SK-N-SH (cell line): ENCODE measurements at regions not wholly inside any gene's neighbourhood (a gene's known extent, or its start where the extent isn't known, plus 50 kb on each side); places are given as distances from the start of the nearest gene placed in this dataset.

Experiments
- CTCF ChIA-PET: fragments of 300-600, 350-600 bp; formaldehyde crosslinking; extraction: SDS; loops from one replicate; lab custom pipeline; 2021; lab: Yijun Ruan, JAX
- POLR2A ChIA-PET: fragments of 350-600 bp; sonication (Branson Sonifier 250); formaldehyde crosslinking; extraction: SDS; loops from one replicate; lab custom pipeline; 2020; ENCODE audit warnings: antibody characterized with exemption, inconsistent platforms; lab: Yijun Ruan, JAX
- DNase-seq: peaks from one replicate; pipeline ENCODE4 v3.0.0; 2012
- H2AFZ ChIP-seq: fragments of 200-600 bp; sonication (generic); 2 replicates; pipeline ENCODE4 v1.8.1; 2016; ENCODE audit warnings: antibody characterized with exemption, mild to moderate bottlenecking, low read depth
- H3F3A ChIP-seq: fragments of 200-600 bp; sonication (generic); replicated peaks from 2 replicates; pipeline ENCODE3; 2016; ENCODE audit warnings: antibody characterized with exemption, mild to moderate bottlenecking; ENCODE audit not compliant: insufficient read depth
- H3K27ac ChIP-seq, 2 experiments: fragments of 200-500 bp in 1 of 2; fragments of 200-600 bp in 1 of 2; sonication (Bioruptor generic) in 1 of 2; sonication (generic), shearing (Covaris generic) in 1 of 2; 2 replicates each; pipeline versions ENCODE4 v1.5.1 to v1.6.1; 2014 to 2016; ENCODE audit warnings: low read depth in 2 of 2, inconsistent platforms in 1 of 2, low read length in 1 of 2, mild to moderate bottlenecking in 1 of 2, mixed read lengths in 1 of 2
- H3K27me3 ChIP-seq: fragments of 200-600 bp; sonication (generic), shearing (Covaris generic); 2 replicates; pipeline ENCODE4 v1.6.1; 2016; ENCODE audit warnings: mixed run types; ENCODE audit not compliant: insufficient read depth
- H3K36me3 ChIP-seq, 2 experiments: fragments of 200-500 bp in 1 of 2; fragments of 200-600 bp in 1 of 2; sonication (Bioruptor generic) in 1 of 2; sonication (generic) in 1 of 2; replicated peaks in 1 of 2; 2 replicates each; pipeline versions ENCODE3 to v1.5.1; 2014 to 2016; ENCODE audit warnings: low read length in 1 of 2, mild to moderate bottlenecking in 1 of 2; ENCODE audit not compliant: insufficient read depth in 2 of 2, control insufficient read depth in 1 of 2
- H3K4me1 ChIP-seq, 2 experiments: fragments of 200-500 bp in 1 of 2; fragments of 200-600 bp in 1 of 2; sonication (Bioruptor generic) in 1 of 2; sonication (generic), shearing (Covaris generic) in 1 of 2; 2 replicates each; pipeline versions ENCODE4 v1.5.1 to v1.6.1; 2014 to 2016; ENCODE audit warnings: low read depth in 1 of 2, low read length in 1 of 2, mixed run types in 1 of 2; ENCODE audit not compliant: insufficient read depth in 2 of 2, control insufficient read depth in 1 of 2
- H3K4me2 ChIP-seq: fragments of 200-600 bp; sonication (generic), shearing (Covaris generic); 2 replicates; pipeline ENCODE4 v1.6.1; 2017; ENCODE audit warnings: mixed run types
- H3K4me3 ChIP-seq, 2 experiments: fragments of 200-500 bp in 1 of 2; fragments of 200-600 bp in 1 of 2; sonication (Bioruptor generic) in 1 of 2; sonication (generic), shearing (Covaris generic) in 1 of 2; 2 replicates each; pipeline versions ENCODE4 v1.5.1 to v1.8.1; 2014 to 2016; ENCODE audit warnings: low read depth in 2 of 2, inconsistent platforms in 1 of 2, low read length in 1 of 2, mild to moderate bottlenecking in 1 of 2, mixed read lengths in 1 of 2, moderate library complexity in 1 of 2
- H3K79me2 ChIP-seq: fragments of 200-600 bp; sonication (generic); 2 replicates; pipeline ENCODE4 v1.8.1; 2017; ENCODE audit warnings: mild to moderate bottlenecking; ENCODE audit not compliant: insufficient read depth
- H3K9ac ChIP-seq: fragments of 200-600 bp; sonication (generic); 2 replicates; pipeline ENCODE4 v1.6.1; 2017; ENCODE audit warnings: mixed run types
- H3K9me2 ChIP-seq: fragments of 200-600 bp; sonication (generic); 2 replicates; pipeline ENCODE4 v1.6.1; 2017; ENCODE audit warnings: mixed run types
- H3K9me3 ChIP-seq: fragments of 200-600 bp; sonication (generic); 2 replicates; pipeline ENCODE4 v1.6.1; 2017; ENCODE audit warnings: mixed run types, mild to moderate bottlenecking, moderate library complexity
- H4K20me1 ChIP-seq: fragments of 200-600 bp; sonication (generic); 2 replicates; pipeline ENCODE4 v1.6.1; 2017; ENCODE audit warnings: mild to moderate bottlenecking, mixed run types; ENCODE audit not compliant: insufficient read depth
- EP300 ChIP-seq, 2 experiments: IDR thresholded peaks; 2 replicates each; pipeline versions ENCODE4 v1.4.0 to v1.6.1; 2012; ENCODE audit warnings: borderline replicate concordance in 1 of 2, low read depth in 1 of 2, low read length in 1 of 2
- FOSL2 ChIP-seq: IDR thresholded peaks from 2 replicates; pipeline ENCODE4 v1.4.0; 2012; ENCODE audit warnings: low read depth, mild to moderate bottlenecking, moderate library complexity, borderline replicate concordance
- FOXM1 ChIP-seq: IDR thresholded peaks from 2 replicates; pipeline ENCODE4 v1.4.0; 2012; ENCODE audit warnings: low read depth, mild to moderate bottlenecking
- MEF2A ChIP-seq: IDR thresholded peaks from 2 replicates; pipeline ENCODE4 v1.4.0; 2012; ENCODE audit warnings: low read depth, borderline replicate concordance
- NFIC ChIP-seq: IDR thresholded peaks from 2 replicates; pipeline ENCODE4 v1.4.0; 2012; ENCODE audit warnings: borderline replicate concordance
- RXRA ChIP-seq: IDR thresholded peaks from 2 replicates; pipeline ENCODE4 v1.4.0; 2012; ENCODE audit warnings: low read depth, mild to moderate bottlenecking, borderline replicate concordance
- TAF1 ChIP-seq: IDR thresholded peaks from 2 replicates; pipeline ENCODE4 v1.6.1; 2012; ENCODE audit warnings: low read depth, mild to moderate bottlenecking, low read length, moderate library complexity, borderline replicate concordance
- USF2 ChIP-seq: fragments of 150-350 bp; IDR thresholded peaks from 2 replicates; pipeline ENCODE4 v1.6.1; 2017; ENCODE audit warnings: antibody characterized with exemption, low read length, low read depth, borderline replicate concordance
- WGBS: methylation state at CpG from one replicate; pipeline ENCODE4 v1.1.6; 2017; ENCODE audit warnings: low lambda C conversion rate; 5-methylcytosine and 5-hydroxymethylcytosine counted together
- TF ChIP-seq, protein P1 (sequence below): fragments of 200-600 bp; sonication (generic); IDR thresholded peaks from 2 replicates; pipeline ENCODE4 v1.6.1; 2017; ENCODE audit warnings: antibody characterized with exemption, mild to moderate bottlenecking, moderate library complexity
- TF ChIP-seq, protein P2 (sequence below): IDR thresholded peaks from 2 replicates; pipeline ENCODE4 v1.6.1; 2012; ENCODE audit warnings: mild to moderate bottlenecking, low read depth, low read length, moderate library complexity
- TF ChIP-seq, protein P3 (sequence below): IDR thresholded peaks from 2 replicates; pipeline ENCODE4 v1.4.0; 2012; ENCODE audit warnings: low read depth, borderline replicate concordance
- TF ChIP-seq, protein P4 (sequence below): IDR thresholded peaks from 2 replicates; pipeline ENCODE4; 2012

DNA sequence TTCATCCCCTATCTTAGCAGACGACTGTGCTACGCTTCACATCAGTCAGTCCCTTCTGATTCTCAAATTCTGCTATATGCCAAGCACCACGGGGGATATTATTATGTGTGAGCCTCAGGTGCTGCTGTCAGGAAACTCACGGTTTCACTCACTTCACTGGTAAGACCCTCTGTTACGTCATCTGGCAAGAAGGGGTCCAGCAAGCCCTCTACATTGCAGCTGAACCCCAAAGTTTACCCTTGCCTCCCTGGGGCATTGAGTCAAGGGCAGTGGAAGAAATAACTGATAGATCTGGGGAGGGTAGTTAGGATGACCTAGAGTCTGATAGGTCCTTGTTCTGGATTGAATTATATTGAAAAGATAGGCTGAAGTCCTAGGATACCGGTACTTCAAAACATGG is 237.4 kb downstream of the RRAGC start:
- TF ChIP-seq TAF1 (no peak), MEF2A (no peak), USF2 (no peak), EP300 (IDR thresholded peaks at IDR 0.05; ENCODE audit: borderline replicate concordance in 1 of 2, low read depth in 1 of 2, low read length in 1 of 2) (no peak), FOSL2 (no peak), NFIC (no peak), RXRA (no peak), FOXM1 (no peak)
- TF ChIP-seq, protein P1, sequence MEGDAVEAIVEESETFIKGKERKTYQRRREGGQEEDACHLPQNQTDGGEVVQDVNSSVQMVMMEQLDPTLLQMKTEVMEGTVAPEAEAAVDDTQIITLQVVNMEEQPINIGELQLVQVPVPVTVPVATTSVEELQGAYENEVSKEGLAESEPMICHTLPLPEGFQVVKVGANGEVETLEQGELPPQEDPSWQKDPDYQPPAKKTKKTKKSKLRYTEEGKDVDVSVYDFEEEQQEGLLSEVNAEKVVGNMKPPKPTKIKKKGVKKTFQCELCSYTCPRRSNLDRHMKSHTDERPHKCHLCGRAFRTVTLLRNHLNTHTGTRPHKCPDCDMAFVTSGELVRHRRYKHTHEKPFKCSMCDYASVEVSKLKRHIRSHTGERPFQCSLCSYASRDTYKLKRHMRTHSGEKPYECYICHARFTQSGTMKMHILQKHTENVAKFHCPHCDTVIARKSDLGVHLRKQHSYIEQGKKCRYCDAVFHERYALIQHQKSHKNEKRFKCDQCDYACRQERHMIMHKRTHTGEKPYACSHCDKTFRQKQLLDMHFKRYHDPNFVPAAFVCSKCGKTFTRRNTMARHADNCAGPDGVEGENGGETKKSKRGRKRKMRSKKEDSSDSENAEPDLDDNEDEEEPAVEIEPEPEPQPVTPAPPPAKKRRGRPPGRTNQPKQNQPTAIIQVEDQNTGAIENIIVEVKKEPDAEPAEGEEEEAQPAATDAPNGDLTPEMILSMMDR: no peak
- TF ChIP-seq, protein P2, sequence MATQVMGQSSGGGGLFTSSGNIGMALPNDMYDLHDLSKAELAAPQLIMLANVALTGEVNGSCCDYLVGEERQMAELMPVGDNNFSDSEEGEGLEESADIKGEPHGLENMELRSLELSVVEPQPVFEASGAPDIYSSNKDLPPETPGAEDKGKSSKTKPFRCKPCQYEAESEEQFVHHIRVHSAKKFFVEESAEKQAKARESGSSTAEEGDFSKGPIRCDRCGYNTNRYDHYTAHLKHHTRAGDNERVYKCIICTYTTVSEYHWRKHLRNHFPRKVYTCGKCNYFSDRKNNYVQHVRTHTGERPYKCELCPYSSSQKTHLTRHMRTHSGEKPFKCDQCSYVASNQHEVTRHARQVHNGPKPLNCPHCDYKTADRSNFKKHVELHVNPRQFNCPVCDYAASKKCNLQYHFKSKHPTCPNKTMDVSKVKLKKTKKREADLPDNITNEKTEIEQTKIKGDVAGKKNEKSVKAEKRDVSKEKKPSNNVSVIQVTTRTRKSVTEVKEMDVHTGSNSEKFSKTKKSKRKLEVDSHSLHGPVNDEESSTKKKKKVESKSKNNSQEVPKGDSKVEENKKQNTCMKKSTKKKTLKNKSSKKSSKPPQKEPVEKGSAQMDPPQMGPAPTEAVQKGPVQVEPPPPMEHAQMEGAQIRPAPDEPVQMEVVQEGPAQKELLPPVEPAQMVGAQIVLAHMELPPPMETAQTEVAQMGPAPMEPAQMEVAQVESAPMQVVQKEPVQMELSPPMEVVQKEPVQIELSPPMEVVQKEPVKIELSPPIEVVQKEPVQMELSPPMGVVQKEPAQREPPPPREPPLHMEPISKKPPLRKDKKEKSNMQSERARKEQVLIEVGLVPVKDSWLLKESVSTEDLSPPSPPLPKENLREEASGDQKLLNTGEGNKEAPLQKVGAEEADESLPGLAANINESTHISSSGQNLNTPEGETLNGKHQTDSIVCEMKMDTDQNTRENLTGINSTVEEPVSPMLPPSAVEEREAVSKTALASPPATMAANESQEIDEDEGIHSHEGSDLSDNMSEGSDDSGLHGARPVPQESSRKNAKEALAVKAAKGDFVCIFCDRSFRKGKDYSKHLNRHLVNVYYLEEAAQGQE: no peak
- TF ChIP-seq, protein P3, sequence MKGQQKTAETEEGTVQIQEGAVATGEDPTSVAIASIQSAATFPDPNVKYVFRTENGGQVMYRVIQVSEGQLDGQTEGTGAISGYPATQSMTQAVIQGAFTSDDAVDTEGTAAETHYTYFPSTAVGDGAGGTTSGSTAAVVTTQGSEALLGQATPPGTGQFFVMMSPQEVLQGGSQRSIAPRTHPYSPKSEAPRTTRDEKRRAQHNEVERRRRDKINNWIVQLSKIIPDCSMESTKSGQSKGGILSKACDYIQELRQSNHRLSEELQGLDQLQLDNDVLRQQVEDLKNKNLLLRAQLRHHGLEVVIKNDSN: no peak
- TF ChIP-seq, protein P4, sequence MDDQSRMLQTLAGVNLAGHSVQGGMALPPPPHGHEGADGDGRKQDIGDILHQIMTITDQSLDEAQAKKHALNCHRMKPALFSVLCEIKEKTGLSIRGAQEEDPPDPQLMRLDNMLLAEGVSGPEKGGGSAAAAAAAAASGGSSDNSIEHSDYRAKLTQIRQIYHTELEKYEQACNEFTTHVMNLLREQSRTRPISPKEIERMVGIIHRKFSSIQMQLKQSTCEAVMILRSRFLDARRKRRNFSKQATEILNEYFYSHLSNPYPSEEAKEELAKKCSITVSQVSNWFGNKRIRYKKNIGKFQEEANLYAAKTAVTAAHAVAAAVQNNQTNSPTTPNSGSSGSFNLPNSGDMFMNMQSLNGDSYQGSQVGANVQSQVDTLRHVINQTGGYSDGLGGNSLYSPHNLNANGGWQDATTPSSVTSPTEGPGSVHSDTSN: no peak
- no peaks in the 10 kb centered on the region for H3K9me3 ChIP-seq
- no peaks in the 10 kb centered on the region for H4K20me1 ChIP-seq
- no peaks in the 10 kb centered on the region for H3K79me2 ChIP-seq
- H3K4me3 ChIP-seq: no peak overlapping the region
- no peak for DNase-seq
- no peaks in the 10 kb centered on the region for H3F3A ChIP-seq
- no peaks in the 10 kb centered on the region for H3K4me1 ChIP-seq
- H2AFZ ChIP-seq: no peak overlapping the region
- H3K27ac ChIP-seq: no peak overlapping the region
- no peaks in the 10 kb centered on the region for H3K27me3 ChIP-seq
- H3K9ac ChIP-seq: no peak overlapping the region
- H3K4me2 ChIP-seq: no peak overlapping the region
- 17% methylated on average over 6 of the region's 6 CpGs for WGBS
- H3K9me2 ChIP-seq: no peaks in the 10 kb centered on the region
- H3K36me3 ChIP-seq: no peaks in the 10 kb centered on the region
- ChIA-PET CTCF (no interaction called here), POLR2A (no interaction called here)
